Dendritic cell treated with granulocyte-macrophage colony-stimulating factor and Interleukin-4, amounts not matched to agents 40 ng/mL and 50 ng/mL, for 4 days (primary cell): ENCODE measurements at regions not wholly inside any gene's neighbourhood (a gene's known extent, or its start where the extent isn't known, plus 50 kb on each side); places are given as distances from the start of the nearest gene placed in this dataset.

ENCODE experiments used
- H3K27ac Mint-ChIP-seq: one replicate; pipeline ENCODE4 v1.8.0; 2022; ENCODE audit warnings: mild to moderate bottlenecking, mixed read lengths
- H3K27me3 Mint-ChIP-seq: one replicate; pipeline ENCODE4 v1.8.0; 2022; ENCODE audit warnings: mild to moderate bottlenecking, mixed read lengths
- H3K36me3 Mint-ChIP-seq: one replicate; pipeline ENCODE4 v1.8.0; 2022; ENCODE audit warnings: low read depth, mixed read lengths
- H3K4me1 Mint-ChIP-seq: one replicate; pipeline ENCODE4 v1.8.0; 2022; ENCODE audit warnings: low read depth, mixed read lengths
- H3K4me3 Mint-ChIP-seq: one replicate; pipeline ENCODE4 v1.8.0; 2022; ENCODE audit warnings: mild to moderate bottlenecking, moderate library complexity, mixed read lengths
- H3K9me3 Mint-ChIP-seq: one replicate; pipeline ENCODE4 v1.8.0; 2022; ENCODE audit warnings: mixed read lengths
- intact Hi-C: fragments of 100-400 bp; cut with micrococcal nuclease; formaldehyde crosslinking; loops from one replicate; pipeline ENCODE4 v1.15.0; 2022

DNA sequence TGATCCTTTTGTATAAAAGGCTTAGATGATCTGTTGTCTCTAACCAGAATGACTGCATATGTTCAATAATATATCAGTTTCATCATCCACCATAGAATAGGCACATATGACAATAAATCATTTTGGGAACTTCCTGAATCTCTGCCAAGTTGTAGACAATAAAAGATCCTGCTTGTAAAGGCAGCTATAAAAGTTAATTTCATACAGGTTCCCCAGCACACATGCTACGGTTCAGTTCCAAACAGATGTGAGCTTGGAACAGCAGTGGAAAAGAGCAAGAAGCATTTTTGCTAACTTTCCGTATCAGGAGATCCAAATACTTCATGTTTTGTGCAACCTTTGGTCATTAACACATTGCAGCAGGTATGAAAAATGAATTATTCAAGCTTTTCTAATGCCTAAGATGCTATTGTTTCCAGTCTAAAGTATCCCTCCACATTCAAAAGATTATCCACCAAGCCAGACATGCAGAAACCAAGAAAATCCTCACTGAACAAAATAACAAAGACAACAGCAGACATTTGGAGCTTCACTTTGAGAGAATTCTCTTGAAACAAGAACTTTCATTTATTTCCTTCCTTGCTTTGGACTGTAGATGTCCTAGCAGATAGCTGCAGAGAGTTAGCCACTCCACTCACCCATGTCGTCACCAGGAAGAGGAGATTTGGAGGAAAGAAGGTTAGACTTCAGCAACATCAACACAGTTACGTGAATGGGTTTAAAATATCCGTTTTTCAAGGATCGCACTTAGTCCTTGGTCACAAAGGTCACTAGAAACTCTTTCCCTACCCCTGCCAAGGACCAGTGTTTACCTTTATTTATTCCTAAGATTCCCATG, 453.5 kb upstream of the JARID2 start:
- H3K36me3 Mint-ChIP-seq: no peaks in the 10 kb centered on the region
- H3K4me1 Mint-ChIP-seq: peaks cover 13% of the 10 kb centered on the region
- H3K27me3 Mint-ChIP-seq: no peaks in the 10 kb centered on the region
- intact Hi-C loops: no loop called here
- H3K9me3 Mint-ChIP-seq: no peaks in the 10 kb centered on the region
- no peak overlapping the region for H3K27ac Mint-ChIP-seq
- H3K4me3 Mint-ChIP-seq: no peak overlapping the region

DNA sequence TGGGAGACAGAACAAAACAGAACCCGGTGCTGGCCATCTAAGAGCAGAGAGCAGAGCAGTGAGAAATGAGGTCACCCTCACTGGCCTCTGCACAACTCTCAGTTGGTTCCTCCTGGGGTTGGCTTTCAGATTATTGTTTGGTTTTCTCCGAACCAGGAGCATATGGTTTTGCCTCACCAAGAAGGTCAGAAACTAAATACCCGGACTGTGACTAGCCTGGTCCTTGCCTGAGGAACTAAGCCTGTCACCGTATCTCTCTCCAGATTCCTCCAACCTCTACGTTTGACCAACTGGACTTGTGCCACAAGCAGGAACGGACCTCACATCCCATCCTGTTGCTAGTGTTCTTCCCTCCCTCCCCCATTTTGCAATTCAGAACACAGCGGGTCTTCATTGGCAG, 450.4 kb upstream of the JARID2 start:
- intact Hi-C loops: no loop called here
- Mint-ChIP-seq H3K4me3 (no peak overlapping the region), H3K27me3 (no peaks in the 10 kb centered on the region), H3K27ac (no peak overlapping the region), H3K4me1 (peaks cover 22% of the 10 kb centered on the region), H3K9me3 (no peaks in the 10 kb centered on the region), H3K36me3 (no peaks in the 10 kb centered on the region)

DNA sequence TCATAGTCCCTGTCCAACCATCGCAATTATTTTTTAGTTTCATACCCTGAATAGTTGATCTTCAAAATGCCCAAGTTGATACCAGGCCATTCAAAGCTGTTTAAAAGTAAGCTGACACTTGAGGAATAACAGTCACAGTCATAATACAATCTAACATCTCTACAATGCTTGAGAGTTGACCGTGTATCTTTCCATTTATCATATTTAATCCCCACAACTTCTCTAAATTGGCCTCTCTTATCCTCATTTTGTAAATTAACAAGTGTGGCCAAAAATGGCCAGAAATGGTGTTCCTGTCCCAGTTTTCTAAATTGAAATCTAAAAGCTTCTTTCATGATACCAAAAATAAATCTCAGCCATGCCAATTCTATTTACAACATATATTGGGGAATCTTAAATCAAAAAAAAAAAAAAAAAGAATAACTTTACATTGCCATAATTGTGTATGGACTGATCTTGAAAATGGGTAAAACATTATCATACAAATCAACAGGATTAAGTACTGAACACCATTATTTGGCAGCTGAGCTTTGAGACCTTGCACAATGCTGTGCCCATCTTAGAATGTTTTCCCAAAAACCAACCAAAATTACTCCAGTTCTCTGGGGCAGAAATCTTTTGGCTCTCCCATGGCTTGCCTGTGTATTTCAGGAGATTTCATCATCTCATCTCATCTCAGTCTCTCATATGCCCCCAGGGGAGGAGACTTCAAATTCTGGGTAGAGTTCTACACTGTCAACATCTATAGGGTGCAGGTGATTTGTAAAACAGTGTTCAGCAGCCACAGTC, 448.7 kb upstream of the JARID2 start:
- Mint-ChIP-seq H3K27ac (no peak overlapping the region), H3K27me3 (no peaks in the 10 kb centered on the region), H3K9me3 (no peaks in the 10 kb centered on the region), H3K4me1 (peaks cover 19% of the 10 kb centered on the region), H3K4me3 (no peak overlapping the region), H3K36me3 (no peaks in the 10 kb centered on the region)
- intact Hi-C loops: no loop called here

DNA sequence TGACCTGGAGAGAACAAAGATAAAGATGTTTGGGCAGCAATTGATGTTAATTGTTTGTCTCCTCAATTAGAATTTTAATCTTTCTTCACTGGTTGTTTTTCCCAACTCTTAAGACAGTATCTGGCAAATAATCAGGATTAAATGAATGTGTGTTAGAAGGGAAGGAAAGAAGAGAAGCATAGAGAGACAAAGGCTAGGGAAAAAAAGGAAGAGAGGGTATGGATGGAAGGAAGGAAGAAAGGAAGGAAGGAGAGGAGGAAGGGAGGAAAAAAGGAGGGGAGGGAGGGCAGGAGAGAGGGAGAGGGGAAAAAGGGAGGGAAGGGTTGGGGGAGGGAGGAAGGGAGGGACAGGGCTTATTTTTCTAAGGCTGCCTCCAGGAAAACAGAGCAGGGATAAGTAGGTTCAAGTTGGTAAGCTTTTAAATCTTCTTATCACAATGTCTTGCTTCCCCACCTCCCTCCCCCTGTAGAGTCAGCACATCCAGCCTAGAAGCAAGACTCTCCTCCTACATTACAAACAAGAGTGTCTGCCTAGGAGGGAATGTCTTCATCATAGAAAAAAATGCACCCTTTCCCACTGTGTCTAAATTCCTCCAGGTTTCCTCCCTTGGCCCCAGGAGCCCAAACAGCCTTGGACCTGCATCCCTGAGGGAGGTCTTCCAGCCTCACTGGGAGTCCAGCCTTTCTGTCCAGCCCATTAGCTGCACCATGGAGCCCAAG, 447.8 kb upstream of the JARID2 start:
- no peaks in the 10 kb centered on the region for H3K9me3 Mint-ChIP-seq

DNA sequence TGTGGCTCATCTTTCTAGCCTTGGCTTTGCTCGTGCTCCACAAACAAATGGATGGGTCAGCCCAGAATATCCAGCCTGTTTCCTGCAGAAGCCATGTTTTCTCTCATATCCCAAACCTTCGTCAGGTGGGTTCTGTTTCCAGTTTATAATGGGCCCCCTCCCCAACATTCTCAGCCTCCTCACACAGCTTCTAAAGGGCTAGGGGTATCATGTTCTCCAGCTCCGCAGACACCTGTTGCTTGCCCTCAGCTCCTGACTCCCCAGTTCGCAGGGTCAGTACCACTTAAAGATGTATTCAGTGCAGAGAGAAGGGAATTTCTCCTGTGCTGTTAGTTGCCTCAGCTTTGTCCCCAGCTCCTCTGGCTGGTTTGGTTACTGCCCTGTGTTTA, 447.3 kb upstream of the JARID2 start:
- Mint-ChIP-seq H3K36me3 (no peaks in the 10 kb centered on the region), H3K9me3 (no peaks in the 10 kb centered on the region), H3K4me3 (no peak overlapping the region), H3K27me3 (no peaks in the 10 kb centered on the region), H3K27ac (no peak overlapping the region), H3K4me1 (peaks cover 18% of the 10 kb centered on the region)
- intact Hi-C loops: no loop called here

More for the DNA sequence above, 447.8 kb upstream of the JARID2 start:
- Mint-ChIP-seq H3K4me1 (peaks cover 14% of the 10 kb centered on the region), H3K27me3 (no peaks in the 10 kb centered on the region), H3K27ac (no peak overlapping the region), H3K4me3 (no peak overlapping the region), H3K36me3 (no peaks in the 10 kb centered on the region)
- intact Hi-C loops: no loop called here

DNA sequence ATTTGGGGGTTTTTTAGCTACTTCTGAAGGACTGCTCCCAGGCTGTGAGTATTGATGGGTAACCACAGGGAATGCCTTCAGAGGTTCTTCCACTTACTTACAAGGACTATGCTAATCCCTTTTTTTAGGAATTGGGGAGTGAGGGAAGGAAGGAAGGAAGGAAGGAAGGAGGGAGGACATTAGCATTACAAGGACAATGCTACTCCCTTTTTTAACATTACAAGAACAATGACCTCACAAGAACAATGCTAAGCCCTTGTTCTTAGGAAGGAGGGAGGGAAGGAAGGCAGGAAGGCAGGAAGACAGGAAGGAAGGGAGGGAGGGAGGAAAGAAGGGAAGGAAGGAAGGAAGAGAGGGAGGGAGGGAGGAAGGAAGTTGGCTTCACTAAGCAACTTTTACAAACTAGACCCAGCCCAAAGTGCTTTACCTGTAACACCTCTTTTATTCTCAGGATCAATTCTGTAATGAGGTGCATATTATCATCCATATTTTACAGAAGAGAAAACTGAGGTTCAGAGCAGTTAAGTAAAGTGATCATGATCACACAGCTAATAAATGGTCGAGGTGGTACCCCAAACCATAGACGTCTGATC, 446.8 kb upstream of the JARID2 start:
- intact Hi-C loops: no loop called here
- Mint-ChIP-seq H3K4me1 (peaks cover 23% of the 10 kb centered on the region), H3K4me3 (no peak overlapping the region), H3K36me3 (no peaks in the 10 kb centered on the region), H3K27me3 (no peaks in the 10 kb centered on the region), H3K27ac (no peak overlapping the region), H3K9me3 (no peaks in the 10 kb centered on the region)

DNA sequence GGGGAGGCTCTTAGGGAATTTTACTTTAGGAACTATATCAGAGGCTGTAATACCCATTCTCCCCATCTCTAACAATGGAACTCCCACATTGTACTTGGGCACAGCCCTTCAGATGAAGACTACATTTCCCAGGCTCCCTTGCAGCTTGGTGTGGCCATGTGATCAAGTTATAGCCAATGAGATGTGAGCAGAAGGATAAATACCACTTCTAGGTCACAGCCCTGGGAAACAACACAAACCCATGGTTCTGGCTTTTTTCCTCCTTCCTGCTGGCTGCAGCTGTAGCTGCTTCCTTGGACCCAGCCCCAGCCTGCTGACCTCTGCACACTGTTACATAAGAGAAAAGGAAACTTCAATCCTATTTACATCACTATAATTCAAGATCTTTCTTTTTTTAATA, 445.9 kb upstream of the JARID2 start:
- H3K9me3 Mint-ChIP-seq: no peaks in the 10 kb centered on the region
- no peaks in the 10 kb centered on the region for H3K27me3 Mint-ChIP-seq
- H3K27ac Mint-ChIP-seq: no peak overlapping the region
- intact Hi-C loops: no loop called here
- H3K4me3 Mint-ChIP-seq: no peak overlapping the region
- no peaks in the 10 kb centered on the region for H3K36me3 Mint-ChIP-seq
- peaks cover 26% of the 10 kb centered on the region for H3K4me1 Mint-ChIP-seq

DNA sequence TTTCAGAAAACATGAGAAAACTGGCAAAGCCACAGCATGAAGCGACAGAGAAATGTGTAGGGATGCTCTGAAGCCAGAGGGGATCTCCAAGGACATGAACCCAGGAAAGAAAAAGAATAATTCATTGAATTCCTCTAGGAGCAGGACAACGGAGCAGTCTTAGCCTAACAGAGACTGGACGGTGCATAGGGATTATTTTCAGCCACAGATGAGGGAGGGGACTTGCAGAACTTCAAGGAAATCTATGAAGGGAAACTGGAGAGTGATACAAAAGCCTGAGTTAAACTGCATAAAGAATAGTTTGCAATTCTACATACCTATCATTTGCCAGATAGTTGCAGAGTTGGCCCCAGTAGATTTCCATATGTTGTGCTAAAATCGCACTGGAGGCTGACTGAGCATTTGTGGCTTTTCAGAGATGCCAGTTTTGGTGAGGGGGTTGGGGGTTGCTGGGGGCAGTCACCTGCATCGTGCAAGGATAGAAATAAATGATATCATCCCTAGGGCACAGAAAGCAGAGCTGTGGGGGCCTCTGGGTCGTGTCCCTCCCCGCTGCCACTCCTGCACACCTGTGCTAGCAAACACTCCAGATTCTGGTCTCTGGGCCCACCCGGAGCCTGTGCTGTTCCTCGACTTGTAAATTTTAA, 443.2 kb upstream of the JARID2 start:
- H3K4me3 Mint-ChIP-seq: no peak overlapping the region
- H3K27me3 Mint-ChIP-seq: peaks cover 3% of the 10 kb centered on the region
- H3K4me1 Mint-ChIP-seq: peaks cover 26% of the 10 kb centered on the region
- H3K9me3 Mint-ChIP-seq: peaks cover 4% of the 10 kb centered on the region
- no peaks in the 10 kb centered on the region for H3K36me3 Mint-ChIP-seq
- no peak overlapping the region for H3K27ac Mint-ChIP-seq
- intact Hi-C loops: no loop called here

DNA sequence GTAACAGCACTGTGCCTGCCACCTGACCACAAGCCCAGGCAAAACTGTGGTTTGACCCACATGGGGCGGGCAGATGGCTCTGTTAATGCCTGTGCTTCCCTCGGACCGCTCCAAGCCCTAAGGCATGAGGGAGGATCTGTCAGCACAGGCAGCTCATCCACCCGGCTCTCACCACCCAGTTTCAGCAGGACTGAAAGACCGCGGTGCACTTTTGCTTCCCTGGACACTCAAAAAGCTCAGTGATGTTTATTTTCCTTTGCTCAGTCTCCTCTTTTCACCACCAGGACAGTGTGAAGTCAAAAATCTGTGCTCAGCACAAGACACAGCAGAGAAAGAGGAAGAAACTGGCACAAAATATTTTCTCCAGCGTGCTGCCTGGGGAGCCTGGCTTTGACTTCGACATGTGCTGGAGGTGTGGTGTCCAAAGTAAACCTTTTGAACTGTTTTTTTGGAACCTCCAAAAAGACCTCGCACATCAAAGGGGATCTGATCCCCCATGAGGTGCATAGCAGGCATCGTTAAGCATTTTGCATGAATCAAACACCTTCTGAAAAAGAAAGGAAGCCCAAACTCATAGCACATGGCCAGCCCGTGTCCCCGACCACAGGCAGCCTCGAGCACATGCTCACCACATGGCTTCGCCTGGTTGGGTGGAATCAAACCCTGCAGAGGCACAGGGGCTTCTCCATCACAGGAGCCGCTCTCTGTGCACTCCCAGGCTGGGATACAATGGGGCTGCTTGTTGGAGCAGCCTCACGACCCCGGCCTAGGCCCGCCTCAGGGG, 441.7 kb upstream of the JARID2 start:
- intact Hi-C loops: no loop called here
- Mint-ChIP-seq H3K27me3 (peaks cover 5% of the 10 kb centered on the region), H3K27ac (peak overlapping the region; percentile 45), H3K9me3 (peaks cover 12% of the 10 kb centered on the region), H3K36me3 (peaks cover 5% of the 10 kb centered on the region), H3K4me3 (no peak overlapping the region), H3K4me1 (peaks cover 23% of the 10 kb centered on the region)

DNA sequence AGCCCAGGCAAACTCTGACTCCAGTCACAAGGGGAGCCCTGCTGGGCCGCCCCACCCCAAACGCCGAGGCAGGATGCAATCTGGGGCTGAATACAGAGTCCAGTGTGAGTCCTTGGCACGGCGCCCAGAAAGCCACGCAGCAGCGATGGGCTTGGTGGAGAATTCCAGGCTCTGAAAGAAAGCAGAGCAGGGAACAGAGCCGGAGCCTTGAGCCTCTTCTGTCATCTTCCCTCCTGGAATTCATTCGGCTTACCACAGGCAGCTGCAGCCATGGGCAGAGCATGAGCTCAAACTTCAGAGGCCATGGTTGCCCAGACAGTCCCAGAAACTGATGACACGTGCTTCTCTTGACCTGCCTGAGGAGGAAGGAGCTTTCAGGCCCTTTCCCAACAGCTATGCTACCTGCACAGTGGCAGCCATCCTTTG, 441.1 kb upstream of the JARID2 start:
- H3K9me3 Mint-ChIP-seq: peaks cover 12% of the 10 kb centered on the region
- peaks cover 5% of the 10 kb centered on the region for H3K36me3 Mint-ChIP-seq
- H3K4me3 Mint-ChIP-seq: no peak overlapping the region
- peaks cover 22% of the 10 kb centered on the region for H3K4me1 Mint-ChIP-seq
- H3K27me3 Mint-ChIP-seq: peaks cover 5% of the 10 kb centered on the region
- intact Hi-C loops: no loop called here
- H3K27ac Mint-ChIP-seq: no peak overlapping the region

DNA sequence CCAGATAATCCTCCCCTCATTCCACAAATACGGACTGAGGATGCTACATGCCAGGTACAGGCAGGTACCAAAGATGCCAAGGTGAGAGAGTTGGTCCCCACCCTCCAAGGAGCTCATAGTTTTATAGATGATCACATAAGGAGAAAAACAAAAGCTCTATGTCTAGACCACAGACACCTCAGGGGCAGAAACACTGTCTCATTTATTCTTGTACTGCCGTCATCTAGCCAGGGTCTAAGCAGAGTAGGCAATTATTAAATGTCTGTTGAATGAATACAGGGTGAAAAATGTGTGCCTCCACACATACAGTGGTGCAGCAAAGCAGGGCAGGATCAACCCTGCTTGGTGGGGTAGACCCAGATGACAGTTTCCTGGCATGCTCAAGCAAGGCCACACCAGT, 439.8 kb upstream of the JARID2 start:
- Mint-ChIP-seq H3K27ac (no peak overlapping the region), H3K4me1 (peaks cover 18% of the 10 kb centered on the region), H3K27me3 (peaks cover 5% of the 10 kb centered on the region), H3K36me3 (peaks cover 5% of the 10 kb centered on the region), H3K4me3 (no peak overlapping the region), H3K9me3 (peaks cover 12% of the 10 kb centered on the region)
- intact Hi-C loops: no loop called here

DNA sequence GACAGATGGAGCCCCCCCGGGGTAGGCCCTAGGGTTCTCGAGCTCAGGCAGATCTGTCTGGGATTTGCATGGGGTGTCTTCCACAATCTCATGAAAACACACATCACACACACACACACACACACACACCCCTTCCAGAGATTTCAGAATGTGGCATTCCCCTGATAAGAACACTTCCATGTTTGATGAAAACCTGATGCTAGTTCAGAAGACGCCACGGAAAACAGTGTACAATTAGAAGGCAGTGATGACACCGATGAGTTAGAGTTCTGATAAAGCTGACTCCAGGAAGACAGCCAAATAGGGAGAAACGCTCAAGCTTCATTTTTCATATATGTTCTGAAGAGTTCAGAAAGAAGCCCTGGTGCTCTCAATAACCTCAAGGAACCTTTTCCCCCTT, 438.7 kb upstream of the JARID2 start:
- Mint-ChIP-seq H3K4me1 (peaks cover 18% of the 10 kb centered on the region), H3K9me3 (peaks cover 12% of the 10 kb centered on the region), H3K4me3 (no peak overlapping the region), H3K27me3 (peaks cover 5% of the 10 kb centered on the region), H3K36me3 (peaks cover 5% of the 10 kb centered on the region), H3K27ac (no peak overlapping the region)
- intact Hi-C loops: no loop called here

DNA sequence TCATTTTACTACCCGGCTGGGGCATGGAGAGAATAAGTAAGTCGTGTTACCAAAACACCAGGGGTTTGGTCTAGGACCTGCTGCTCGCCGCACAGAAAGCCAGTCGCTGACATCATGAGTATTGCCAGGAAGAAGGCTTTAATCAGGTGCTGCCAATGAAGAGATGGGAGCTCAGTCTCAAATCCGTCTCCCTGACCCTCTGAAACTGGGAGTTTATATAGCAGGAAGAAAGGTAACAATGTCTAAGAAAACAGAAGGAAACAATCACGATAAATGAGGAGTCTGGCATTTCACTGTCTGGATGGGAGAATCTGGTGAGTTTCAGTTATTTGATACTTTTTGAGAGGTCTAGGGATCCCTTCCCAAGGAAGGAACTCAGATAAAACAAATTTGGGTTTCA, 437.9 kb upstream of the JARID2 start:
- peaks cover 5% of the 10 kb centered on the region for H3K36me3 Mint-ChIP-seq
- H3K4me3 Mint-ChIP-seq: no peak overlapping the region
- peaks cover 18% of the 10 kb centered on the region for H3K4me1 Mint-ChIP-seq
- no peak overlapping the region for H3K27ac Mint-ChIP-seq
- peaks cover 12% of the 10 kb centered on the region for H3K9me3 Mint-ChIP-seq
- intact Hi-C loops: no loop called here
- peaks cover 5% of the 10 kb centered on the region for H3K27me3 Mint-ChIP-seq
